ENCODE measurements at regions not wholly inside any gene's neighbourhood (a gene's known extent, or its start where the extent isn't known, plus 50 kb on each side); places are given as distances from the start of the nearest gene placed in this dataset.

DNA sequence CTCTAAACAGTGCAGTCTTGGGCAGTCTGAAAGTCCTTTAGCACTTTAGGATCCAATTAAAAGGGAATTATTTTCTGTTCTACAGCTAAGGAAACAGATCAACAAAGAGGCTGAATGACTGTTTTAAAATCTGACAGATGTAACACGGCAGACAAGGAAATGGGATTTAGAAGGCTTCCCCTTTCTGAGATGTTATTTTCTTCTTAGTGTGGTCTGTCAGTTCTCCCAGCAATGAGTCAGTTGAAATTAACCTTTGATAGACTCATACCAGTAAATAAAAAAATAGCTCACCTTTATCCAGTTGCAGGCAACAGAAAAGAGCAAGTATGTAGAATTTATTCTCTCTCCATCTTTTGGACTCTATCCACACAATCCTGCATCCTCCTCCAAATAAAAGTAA is 98.1 kb downstream of the NEDD1 start:
- no peak overlapping the region for H3K4me3 Mint-ChIP-seq
- DNase-seq (no peak), ATAC-seq (ENCODE audit: low read depth) (no peak)
- H3K9me3 Mint-ChIP-seq, result no peaks in the 10 kb centered on the region
- no peaks in the 10 kb centered on the region for H3K4me1 Mint-ChIP-seq
- no peaks in the 10 kb centered on the region for H3K36me3 Mint-ChIP-seq
- peaks cover 2% of the 10 kb centered on the region for H3K27me3 Mint-ChIP-seq
- POLR2A ChIA-PET, result interaction anchor here (0.6 kb wide), 1 partner anchor 223 kb away, joined by 3 read pairs; no protein-coding TSS in a partner anchor
- H3K27ac Mint-ChIP-seq, result no peak overlapping the region

DNA sequence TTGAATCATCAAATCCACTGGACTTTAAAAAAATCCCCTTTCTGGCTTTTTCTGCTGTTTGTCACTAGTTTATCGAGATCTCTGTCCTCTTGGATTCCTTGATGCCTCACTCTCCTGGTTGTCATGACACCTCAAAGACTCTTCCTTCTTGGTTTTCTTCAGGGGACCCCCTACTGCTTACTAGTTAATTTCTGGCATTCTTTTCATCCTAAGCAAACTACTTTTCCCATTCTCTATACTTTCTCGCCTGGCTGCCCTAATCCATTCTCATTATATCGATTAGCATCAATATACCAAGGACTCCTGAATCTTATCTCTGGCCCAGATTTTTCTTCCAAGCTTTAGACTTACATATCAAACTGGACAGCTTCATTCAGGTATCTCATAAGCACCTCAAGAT is 98.6 kb downstream of the NEDD1 start:
- no peak overlapping the region for H3K4me3 Mint-ChIP-seq
- H3K4me1 Mint-ChIP-seq, result no peaks in the 10 kb centered on the region
- no peak overlapping the region for H3K27ac Mint-ChIP-seq
- no peaks in the 10 kb centered on the region for H3K9me3 Mint-ChIP-seq
- no peak for ATAC-seq (ENCODE audit: low read depth)
- no peak for DNase-seq
- POLR2A ChIA-PET, result no interaction called here
- peaks cover 2% of the 10 kb centered on the region for H3K27me3 Mint-ChIP-seq
- H3K36me3 Mint-ChIP-seq, result no peaks in the 10 kb centered on the region

- Mint-ChIP-seq H3K4me1 (no peaks in the 10 kb centered on the region), H3K9me3 (no peaks in the 10 kb centered on the region), H3K27ac (no peak overlapping the region), H3K36me3 (no peaks in the 10 kb centered on the region), H3K27me3 (peaks cover 2% of the 10 kb centered on the region), H3K4me3 (no peak overlapping the region)
- no peak for DNase-seq
- no peak for ATAC-seq (ENCODE audit: low read depth)
- POLR2A ChIA-PET, result no interaction called here
Measured at GRCh38 chr12:97006585-97006984, 99.5 kb downstream of the NEDD1 start.

DNA sequence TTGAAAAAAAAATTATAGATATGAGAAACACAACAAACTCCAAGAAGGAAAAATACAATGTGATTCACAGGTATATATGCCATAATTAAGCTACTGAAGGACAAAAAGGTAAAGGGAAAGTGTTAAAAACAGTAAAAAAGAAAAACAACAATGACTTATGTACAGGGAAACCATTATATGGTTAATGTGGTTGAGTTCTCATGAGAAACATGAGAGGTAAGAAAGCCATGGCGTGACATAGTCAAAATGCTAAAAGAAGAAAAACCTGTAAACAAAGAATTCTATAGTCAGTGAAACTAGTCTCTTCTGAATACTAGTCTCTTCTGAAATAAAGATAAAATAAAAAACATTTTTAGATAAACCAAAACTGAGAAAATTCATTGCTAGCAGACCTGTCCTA is 109.1 kb downstream of the NEDD1 start:
- H3K36me3 Mint-ChIP-seq, result no peaks in the 10 kb centered on the region

GRCh38 chr12:97017213-97017612 is 110.2 kb downstream of the NEDD1 start:
- DNase-seq (no peak), ATAC-seq (ENCODE audit: low read depth) (no peak)
- Mint-ChIP-seq H3K27me3 (peaks cover 2% of the 10 kb centered on the region), H3K4me3 (no peak overlapping the region), H3K36me3 (no peaks in the 10 kb centered on the region), H3K9me3 (no peaks in the 10 kb centered on the region), H3K27ac (no peak overlapping the region), H3K4me1 (no peaks in the 10 kb centered on the region)
- POLR2A ChIA-PET, result no interaction called here

More for the DNA sequence above, 109.1 kb downstream of the NEDD1 start:
- Mint-ChIP-seq H3K27ac (no peak overlapping the region), H3K4me3 (no peak overlapping the region), H3K27me3 (peaks cover 2% of the 10 kb centered on the region), H3K4me1 (no peaks in the 10 kb centered on the region), H3K9me3 (no peaks in the 10 kb centered on the region)
- no peak for ATAC-seq (ENCODE audit: low read depth)
- POLR2A ChIA-PET, result no interaction called here
- DNase-seq, result no peak

DNA sequence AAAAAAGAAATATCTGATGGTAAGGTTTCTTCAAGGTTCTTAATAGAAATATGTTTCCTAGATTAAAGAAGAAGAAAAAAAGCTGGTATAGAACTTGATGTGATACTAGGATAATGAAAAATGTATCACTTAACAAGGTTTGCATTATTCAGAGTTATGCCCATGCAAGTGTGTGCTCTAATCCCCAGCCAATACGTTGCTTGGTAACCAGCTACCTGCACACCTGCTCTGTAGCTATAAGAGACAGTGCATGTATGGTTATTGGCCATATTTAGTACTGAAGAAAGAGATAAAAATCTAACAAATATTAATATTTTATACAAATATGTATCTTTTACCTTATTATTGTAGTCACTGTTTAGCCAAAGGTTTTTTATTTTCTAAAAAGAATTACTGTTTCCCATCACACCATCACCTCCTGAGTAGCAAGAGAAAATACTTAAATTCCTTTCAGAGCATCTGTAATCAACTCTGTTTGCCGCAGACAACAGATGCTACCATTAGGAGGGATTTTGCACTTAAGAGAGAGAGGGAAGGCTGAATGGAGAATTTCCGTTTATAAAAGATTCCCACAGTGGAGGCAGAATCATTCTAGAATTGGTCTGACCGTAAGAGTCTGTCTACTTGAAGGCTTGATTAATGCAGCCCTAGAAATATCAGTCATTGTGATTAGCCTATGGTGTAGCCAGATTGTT is 115.6 kb downstream of the NEDD1 start:
- POLR2A ChIA-PET, result no interaction called here
- Mint-ChIP-seq H3K36me3 (no peaks in the 10 kb centered on the region), H3K27me3 (no peaks in the 10 kb centered on the region), H3K4me1 (no peaks in the 10 kb centered on the region), H3K27ac (no peak overlapping the region), H3K4me3 (no peak overlapping the region), H3K9me3 (no peaks in the 10 kb centered on the region)
- ATAC-seq (ENCODE audit: low read depth) (no peak), DNase-seq (no peak)

DNA sequence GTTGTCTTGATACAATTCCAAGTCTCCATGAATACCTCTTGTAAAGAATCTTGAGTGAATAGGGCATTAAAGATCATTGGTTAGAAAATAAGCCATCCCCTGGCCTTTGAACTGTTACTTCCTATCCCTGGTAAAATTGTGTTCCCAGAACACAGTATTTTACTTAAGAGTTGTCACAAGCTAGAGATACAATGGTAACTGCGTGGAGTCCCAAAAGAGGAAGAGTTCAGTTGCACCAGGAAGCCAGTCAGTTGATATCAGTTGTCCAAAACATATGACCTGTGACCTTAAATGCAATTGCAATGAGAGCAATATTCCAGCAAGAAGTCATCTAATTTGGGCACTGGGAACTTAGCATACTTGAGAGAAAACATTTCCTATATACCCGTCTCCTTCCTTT is 117.3 kb downstream of the NEDD1 start:
- H3K9me3 Mint-ChIP-seq, result no peaks in the 10 kb centered on the region
- POLR2A ChIA-PET, result no interaction called here
- H3K27ac Mint-ChIP-seq, result no peak overlapping the region
- H3K27me3 Mint-ChIP-seq, result no peaks in the 10 kb centered on the region
- H3K4me1 Mint-ChIP-seq, result no peaks in the 10 kb centered on the region
- H3K4me3 Mint-ChIP-seq, result no peak overlapping the region
- H3K36me3 Mint-ChIP-seq, result no peaks in the 10 kb centered on the region
- DNase-seq (no peak), ATAC-seq (ENCODE audit: low read depth) (no peak)

GRCh38 chr12:97026901-97027300 is 119.8 kb downstream of the NEDD1 start:
- ATAC-seq (ENCODE audit: low read depth) (no peak), DNase-seq (no peak)
- no peak overlapping the region for H3K4me3 Mint-ChIP-seq
- no peaks in the 10 kb centered on the region for H3K36me3 Mint-ChIP-seq
- no peaks in the 10 kb centered on the region for H3K27me3 Mint-ChIP-seq
- POLR2A ChIA-PET, result no interaction called here
- H3K27ac Mint-ChIP-seq, result no peak overlapping the region
- no peaks in the 10 kb centered on the region for H3K4me1 Mint-ChIP-seq
- H3K9me3 Mint-ChIP-seq, result no peaks in the 10 kb centered on the region

DNA sequence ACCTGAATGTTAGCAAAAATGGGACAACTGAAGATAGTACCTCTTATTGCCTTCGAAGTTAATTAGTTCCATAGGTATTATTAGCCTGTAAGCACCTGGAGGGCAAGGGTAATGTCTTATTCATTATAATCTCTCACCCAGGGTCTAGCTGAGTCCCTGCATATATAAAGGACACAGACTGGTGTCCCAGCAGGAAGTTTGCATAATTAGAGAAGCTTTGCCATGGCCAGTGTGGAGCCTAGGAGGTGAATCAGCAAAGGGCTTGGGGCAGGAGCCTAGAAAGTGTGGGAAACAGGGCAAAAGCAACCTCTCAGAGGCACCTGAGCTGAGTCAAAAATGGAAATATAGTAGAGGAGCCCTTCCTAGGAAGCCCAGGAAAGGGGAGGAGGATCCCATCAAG is 120.4 kb downstream of the NEDD1 start:
- H3K36me3 Mint-ChIP-seq, result no peaks in the 10 kb centered on the region
- ATAC-seq (ENCODE audit: low read depth), result no peak
- no peak overlapping the region for H3K4me3 Mint-ChIP-seq
- H3K9me3 Mint-ChIP-seq, result no peaks in the 10 kb centered on the region
- H3K4me1 Mint-ChIP-seq, result no peaks in the 10 kb centered on the region
- no peak overlapping the region for H3K27ac Mint-ChIP-seq
- POLR2A ChIA-PET, result no interaction called here
- DNase-seq, result no peak
- no peaks in the 10 kb centered on the region for H3K27me3 Mint-ChIP-seq

DNA sequence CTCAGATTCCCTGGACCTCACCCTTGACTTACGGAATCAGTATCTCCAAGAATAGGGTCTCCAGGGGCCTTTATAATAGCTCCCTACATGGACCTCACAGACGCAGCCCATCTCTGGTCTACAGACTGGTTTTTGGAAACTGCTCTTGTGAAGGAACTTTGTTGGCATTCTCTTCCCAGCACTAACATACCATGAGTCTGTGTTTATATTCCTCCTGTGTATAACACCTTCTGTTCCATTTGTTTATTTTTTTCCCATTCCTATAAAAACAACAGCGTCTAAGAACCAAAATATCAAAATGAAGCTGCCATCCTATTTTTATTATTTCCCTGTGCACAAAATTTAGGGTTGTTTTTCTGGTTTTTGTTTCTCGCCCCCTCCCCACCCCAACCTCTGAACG is 131.1 kb downstream of the NEDD1 start:
- Mint-ChIP-seq H3K27ac (no peak overlapping the region), H3K4me1 (no peaks in the 10 kb centered on the region), H3K9me3 (no peaks in the 10 kb centered on the region), H3K36me3 (no peaks in the 10 kb centered on the region), H3K27me3 (no peaks in the 10 kb centered on the region), H3K4me3 (no peak overlapping the region)
- DNase-seq, result no peak
- POLR2A ChIA-PET, result no interaction called here
- no peak for ATAC-seq (ENCODE audit: low read depth)

DNA sequence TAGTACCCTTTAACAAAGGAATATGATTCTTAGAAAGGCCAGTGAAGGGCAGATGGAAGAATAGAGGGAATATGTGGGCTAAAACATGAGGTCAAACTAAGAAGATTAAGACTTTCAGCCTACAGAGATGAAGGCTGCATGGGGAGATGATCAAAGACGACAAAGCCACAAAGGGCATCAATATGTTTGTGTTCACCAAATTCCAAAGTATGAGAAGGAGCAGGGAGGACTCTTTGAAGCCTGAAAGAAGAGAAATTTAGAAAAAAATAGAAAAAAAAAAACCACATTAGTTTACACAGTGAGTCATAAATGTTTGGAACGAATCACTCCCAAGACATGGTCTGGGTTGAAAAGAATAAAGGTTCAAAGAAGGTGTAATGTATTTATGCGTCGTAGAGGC is 131.8 kb downstream of the NEDD1 start:
- POLR2A ChIA-PET, result no interaction called here
- no peaks in the 10 kb centered on the region for H3K9me3 Mint-ChIP-seq
- ATAC-seq (ENCODE audit: low read depth), result no peak
- no peak overlapping the region for H3K27ac Mint-ChIP-seq
- no peak overlapping the region for H3K4me3 Mint-ChIP-seq
- H3K36me3 Mint-ChIP-seq, result no peaks in the 10 kb centered on the region
- H3K27me3 Mint-ChIP-seq, result no peaks in the 10 kb centered on the region
- DNase-seq, result no peak
- no peaks in the 10 kb centered on the region for H3K4me1 Mint-ChIP-seq

DNA sequence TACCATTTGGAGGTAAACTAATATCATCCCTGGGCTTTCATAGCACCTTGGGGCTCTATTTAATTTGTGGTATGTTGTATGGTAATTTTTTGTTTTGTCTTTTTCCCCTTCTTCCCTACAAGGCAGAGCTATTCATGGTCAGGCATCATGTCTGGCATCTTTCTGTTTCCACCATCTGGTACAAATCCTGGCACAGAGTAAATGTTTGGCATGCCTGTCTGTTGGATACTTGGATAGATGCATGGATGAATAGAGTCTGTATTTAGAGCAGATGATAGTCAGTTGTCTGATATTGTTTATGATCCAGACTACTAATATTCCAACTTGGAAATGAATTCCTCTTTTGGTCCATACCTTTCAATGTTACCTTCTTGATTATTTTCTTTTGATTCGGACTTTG is 139.8 kb downstream of the NEDD1 start:
- no peaks in the 10 kb centered on the region for H3K36me3 Mint-ChIP-seq
- DNase-seq (no peak), ATAC-seq (ENCODE audit: low read depth) (no peak)
- H3K27me3 Mint-ChIP-seq, result no peaks in the 10 kb centered on the region
- H3K9me3 Mint-ChIP-seq, result no peaks in the 10 kb centered on the region
- H3K4me1 Mint-ChIP-seq, result no peaks in the 10 kb centered on the region
- POLR2A ChIA-PET, result no interaction called here
- no peak overlapping the region for H3K4me3 Mint-ChIP-seq
- no peak overlapping the region for H3K27ac Mint-ChIP-seq

- Mint-ChIP-seq H3K4me1 (no peaks in the 10 kb centered on the region), H3K36me3 (no peaks in the 10 kb centered on the region)
Measured at GRCh38 chr12:97047361-97047760, 140.3 kb downstream of the NEDD1 start.

DNA sequence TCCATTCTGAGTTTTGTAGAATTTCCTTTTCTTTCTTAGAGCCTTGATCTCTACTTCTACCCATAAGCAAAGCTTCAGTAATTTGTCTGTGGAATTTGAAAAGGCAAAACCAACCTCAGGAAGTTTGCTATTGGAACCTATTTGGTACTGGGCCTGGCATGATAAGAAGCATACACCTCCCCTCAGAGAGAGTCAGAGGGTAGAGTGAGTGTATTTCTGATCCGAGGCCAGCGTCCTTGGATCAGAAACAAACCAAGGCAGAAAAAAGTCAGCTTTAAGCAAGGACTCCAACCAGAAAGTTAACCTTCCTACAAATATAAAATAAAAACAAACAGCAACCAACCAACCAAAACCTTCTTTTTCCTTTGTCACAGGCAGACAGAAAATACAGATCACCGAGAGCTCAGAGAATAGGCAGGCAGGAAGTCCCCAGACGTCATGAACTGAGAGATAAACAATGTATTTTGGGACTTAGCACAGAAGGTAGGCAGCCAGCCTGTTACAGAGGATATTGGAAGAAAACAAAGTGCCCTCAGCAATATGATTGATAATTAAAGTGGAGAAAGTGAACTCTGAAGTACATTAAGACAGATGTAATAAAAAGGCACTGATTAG is 141.5 kb downstream of the NEDD1 start:
- POLR2A ChIA-PET, result no interaction called here
- no peak for ATAC-seq (ENCODE audit: low read depth)
- Mint-ChIP-seq H3K9me3 (no peaks in the 10 kb centered on the region), H3K27ac (no peak overlapping the region), H3K36me3 (no peaks in the 10 kb centered on the region), H3K27me3 (no peaks in the 10 kb centered on the region), H3K4me1 (no peaks in the 10 kb centered on the region), H3K4me3 (no peak overlapping the region)
- DNase-seq, result no peak

More at GRCh38 chr12:97047361-97047760, 140.3 kb downstream of the NEDD1 start:
- Mint-ChIP-seq H3K9me3 (no peaks in the 10 kb centered on the region), H3K27me3 (no peaks in the 10 kb centered on the region), H3K27ac (no peak overlapping the region), H3K4me3 (no peak overlapping the region)
- DNase-seq (no peak), ATAC-seq (ENCODE audit: low read depth) (no peak)
- POLR2A ChIA-PET, result no interaction called here
